Spleen (tissue), 11 donors: ENCODE measurements at regions not wholly inside any gene's neighbourhood (a gene's known extent, or its start where the extent isn't known, plus 50 kb on each side); places are given as distances from the start of the nearest gene placed in this dataset.

Source experiments
- DNase-seq: peaks from one replicate; pipeline ENCODE4 v3.0.0-alpha.2; 2020
- H3K27ac ChIP-seq, 8 donors: fragments of 200-600 bp; sonication (generic) in 7 of 8; 1 replicate in 4 of 8; 2 replicates in 4 of 8; pipeline versions ENCODE4 v1.5.0 to v1.8.0; 2016 to 2021; ENCODE audit warnings: inconsistent platforms in 4 of 8, mild to moderate bottlenecking in 4 of 8, moderate library complexity in 1 of 8
- H3K27me3 ChIP-seq, 7 donors: fragments of 200-600 bp; sonication (generic) in 6 of 7; replicated peaks in 1 of 7; 1 replicate in 4 of 7; 2 replicates in 3 of 7; pipeline versions ENCODE4 v1.5.0 to v1.8.0; 2016 to 2021; ENCODE audit warnings: inconsistent platforms in 3 of 7, mild to moderate bottlenecking in 1 of 7
- H3K36me3 ChIP-seq, 6 donors: fragments of 200-600 bp; sonication (generic) in 5 of 6; 1 replicate in 4 of 6; 2 replicates in 2 of 6; pipeline versions ENCODE4 v1.5.0 to v1.8.0; 2016 to 2021; ENCODE audit warnings: inconsistent platforms in 2 of 6
- H3K4me1 ChIP-seq, 6 donors: fragments of 200-600 bp; sonication (generic) in 5 of 6; 1 replicate in 3 of 6; 2 replicates in 3 of 6; pipeline versions ENCODE4 v1.5.0 to v1.8.0; 2016 to 2021; ENCODE audit warnings: inconsistent platforms in 3 of 6
- H3K4me3 ChIP-seq, 8 donors: fragments of 200-600 bp; sonication (generic) in 7 of 8; 1 replicate in 4 of 8; 2 replicates in 4 of 8; pipeline versions ENCODE4 v1.5.0 to v1.8.0; 2016 to 2021; ENCODE audit warnings: inconsistent platforms in 4 of 8, mild to moderate bottlenecking in 4 of 8, moderate library complexity in 2 of 8
- H3K9me3 ChIP-seq, 8 donors: fragments of 200-600 bp; sonication (generic) in 7 of 8; 1 replicate in 4 of 8; 2 replicates in 4 of 8; pipeline versions ENCODE4 v1.5.0 to v1.8.0; 2016 to 2021; ENCODE audit warnings: inconsistent platforms in 4 of 8
- POLR2A ChIP-seq, 3 donors: fragments of 450-650 bp; IDR thresholded peaks; one replicate each; pipeline ENCODE4 v1.5.1; 2017; ENCODE audit warnings: antibody characterized with exemption in 3 of 3, mild to moderate bottlenecking in 1 of 3
- POLR2AphosphoS5 ChIP-seq, 3 donors: sonication (generic); formaldehyde crosslinking; IDR thresholded peaks; one replicate each; pipeline ENCODE4 v1.5.1; 2017; ENCODE audit warnings: antibody characterized with exemption in 3 of 3
- WGBS, 5 donors: extraction: QIAGEN DNeasy Blood & Tissue Kit in 3 of 5; methylation state at CpG; one replicate each; pipeline versions ENCODE4 v1.1.5 to v1.1.7; 2013 to 2018; 5-methylcytosine and 5-hydroxymethylcytosine counted together
- intact Hi-C: fragments of 100-400 bp; cut with DNase I; formaldehyde crosslinking; loops from one replicate; pipeline ENCODE4 v1.15.0; 2023; ENCODE audit warnings: low total_unique reads
- TF ChIP-seq, protein P1 (sequence below), 11 experiments: fragments of 200-600 bp in 7 of 11; fragments of 450-650 bp in 4 of 11; sonication (generic) in 4 of 11; IDR thresholded peaks in 8 of 11; conservative IDR thresholded peaks in 3 of 11; 1 replicate in 7 of 11; 2 replicates in 4 of 11; pipeline versions ENCODE4 v1.4.0 to v1.8.0; 2016 to 2021; ENCODE audit warnings: antibody characterized with exemption in 11 of 11, inconsistent platforms in 4 of 11, mild to moderate bottlenecking in 1 of 11
- donor health status: healthy with polysubstance abuse.
- donor health status: DM: no; HTN: no; CAD: no; lungs with moderate emphysema.
- donor health status: DM: no; HTN: no; CAD: no.
- donor health status: Bipolar disorder and iron deficiency.
- donor health status: healthy.
- donor health status: DM: no; HTN: no; CAD: no.
- donor health status: DM: yes; HTN: yes; CAD: no.

DNA sequence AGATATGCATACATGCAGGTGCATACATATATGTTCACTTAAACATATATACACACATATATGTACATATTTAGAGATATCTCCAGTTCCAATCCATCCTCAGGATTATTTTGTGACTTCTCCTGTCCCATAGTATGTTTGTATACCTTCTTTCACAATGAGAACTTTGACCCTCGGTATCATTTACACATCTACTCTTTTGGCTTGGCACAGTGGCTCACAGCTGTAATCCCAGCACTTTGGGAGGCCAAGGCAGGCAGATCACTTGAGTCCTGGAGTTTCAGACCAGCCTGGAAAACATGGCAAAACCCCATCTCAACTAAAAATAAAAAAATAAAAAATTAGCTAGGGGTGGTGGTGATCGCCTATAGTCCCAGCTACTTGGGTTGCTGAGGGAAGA, 148.1 kb upstream of the CCL2 start:
- no peak for DNase-seq
- H3K4me1 ChIP-seq, result no peaks in the 10 kb centered on the region
- H3K9me3 ChIP-seq, result no peaks in the 10 kb centered on the region
- H3K36me3 ChIP-seq, result no peaks in the 10 kb centered on the region
- H3K4me3 ChIP-seq, result no peak overlapping the region
- TF ChIP-seq POLR2AphosphoS5 (IDR thresholded peaks at IDR 0.05) (no peak), POLR2A (IDR thresholded peaks at IDR 0.05) (no peak)
- TF ChIP-seq, protein P1, sequence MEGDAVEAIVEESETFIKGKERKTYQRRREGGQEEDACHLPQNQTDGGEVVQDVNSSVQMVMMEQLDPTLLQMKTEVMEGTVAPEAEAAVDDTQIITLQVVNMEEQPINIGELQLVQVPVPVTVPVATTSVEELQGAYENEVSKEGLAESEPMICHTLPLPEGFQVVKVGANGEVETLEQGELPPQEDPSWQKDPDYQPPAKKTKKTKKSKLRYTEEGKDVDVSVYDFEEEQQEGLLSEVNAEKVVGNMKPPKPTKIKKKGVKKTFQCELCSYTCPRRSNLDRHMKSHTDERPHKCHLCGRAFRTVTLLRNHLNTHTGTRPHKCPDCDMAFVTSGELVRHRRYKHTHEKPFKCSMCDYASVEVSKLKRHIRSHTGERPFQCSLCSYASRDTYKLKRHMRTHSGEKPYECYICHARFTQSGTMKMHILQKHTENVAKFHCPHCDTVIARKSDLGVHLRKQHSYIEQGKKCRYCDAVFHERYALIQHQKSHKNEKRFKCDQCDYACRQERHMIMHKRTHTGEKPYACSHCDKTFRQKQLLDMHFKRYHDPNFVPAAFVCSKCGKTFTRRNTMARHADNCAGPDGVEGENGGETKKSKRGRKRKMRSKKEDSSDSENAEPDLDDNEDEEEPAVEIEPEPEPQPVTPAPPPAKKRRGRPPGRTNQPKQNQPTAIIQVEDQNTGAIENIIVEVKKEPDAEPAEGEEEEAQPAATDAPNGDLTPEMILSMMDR (IDR thresholded peaks at IDR 0.05 in 8 of 11, conservative IDR thresholded peaks at IDR 0.05 in 3 of 11), result no peak
- intact Hi-C loops, result no loop called here
- 81 to 92% (median 84%) methylated on average over 2 of the region's 2 CpGs for WGBS, 5 donors
- peaks cover 0 to 47% (median 7%) of the 10 kb centered on the region in 7 donors for H3K27me3 ChIP-seq
- no peak overlapping the region for H3K27ac ChIP-seq

DNA sequence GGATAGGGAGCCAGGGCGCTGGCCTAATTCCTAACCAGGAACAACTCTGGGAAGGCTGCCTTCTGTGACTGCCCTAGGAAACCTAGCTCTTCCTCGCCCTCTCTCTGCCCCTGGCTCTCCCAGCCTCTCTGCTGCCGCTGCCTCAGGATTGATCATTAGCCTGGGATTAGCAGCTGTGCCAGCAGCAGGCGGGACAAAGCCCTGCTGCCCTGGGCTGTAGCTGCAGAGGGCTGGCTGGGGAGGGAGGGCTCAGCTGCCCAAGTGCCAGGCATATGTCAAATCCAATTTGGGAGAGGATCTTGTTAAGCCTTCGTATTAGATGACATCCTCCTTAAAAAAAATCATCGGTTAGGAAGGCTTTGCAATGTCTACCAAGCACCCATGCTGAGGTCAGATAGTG, 144.8 kb upstream of the CCL2 start:
- H3K27me3 ChIP-seq, result peaks cover 0 to 57% (median 7%) of the 10 kb centered on the region in 7 donors
- H3K9me3 ChIP-seq, result no peaks in the 10 kb centered on the region
- no peaks in the 10 kb centered on the region for H3K4me1 ChIP-seq
- no peak overlapping the region for H3K4me3 ChIP-seq
- no peak overlapping the region for H3K27ac ChIP-seq
- TF ChIP-seq, protein P1 (IDR thresholded peaks at IDR 0.05 in 8 of 11, conservative IDR thresholded peaks at IDR 0.05 in 3 of 11), result no peak
- no peak for TF ChIP-seq POLR2A (IDR thresholded peaks at IDR 0.05)
- TF ChIP-seq POLR2AphosphoS5 (IDR thresholded peaks at IDR 0.05), result no peak
- DNase-seq, result no peak
- WGBS, 5 donors, result 59 to 73% (median 67%) methylated on average over 5 to 6 of the region's 6 CpGs
- H3K36me3 ChIP-seq, result no peaks in the 10 kb centered on the region
- intact Hi-C loops, result no loop called here

DNA sequence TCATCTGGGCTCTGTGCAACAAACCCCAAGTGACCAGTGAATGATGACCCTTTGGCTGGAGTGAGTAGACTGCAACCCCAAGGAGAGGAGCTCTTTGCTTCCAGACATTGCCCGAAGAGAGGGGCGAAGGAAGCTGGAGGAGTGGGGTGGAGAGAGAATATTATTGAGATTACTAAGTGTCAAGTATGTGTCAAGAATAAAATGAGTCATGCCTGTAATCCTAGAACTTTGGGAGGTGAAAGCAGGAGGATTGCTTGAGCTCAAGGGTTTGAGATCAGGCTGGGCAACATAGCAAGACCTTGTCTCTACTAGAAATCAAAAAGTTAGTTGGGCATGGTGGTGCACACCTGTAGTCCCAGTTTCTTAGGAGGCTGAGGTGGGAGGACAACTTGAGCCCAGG, 142.0 kb upstream of the CCL2 start:
- Histone ChIP-seq H3K27ac (no peak overlapping the region), H3K36me3 (no peaks in the 10 kb centered on the region), H3K4me3 (no peak overlapping the region), H3K4me1 (no peaks in the 10 kb centered on the region), H3K9me3 (no peaks in the 10 kb centered on the region), H3K27me3 (peaks cover 0 to 42% (median 4%) of the 10 kb centered on the region in 7 donors)
- no peak for DNase-seq
- WGBS, 5 donors, result 69 to 92% (median 89%) methylated on average over 2 of the region's 2 CpGs
- intact Hi-C loops, result no loop called here
- TF ChIP-seq POLR2A (IDR thresholded peaks at IDR 0.05), result no peak
- TF ChIP-seq, protein P1 (IDR thresholded peaks at IDR 0.05 in 8 of 11, conservative IDR thresholded peaks at IDR 0.05 in 3 of 11), result no peak
- TF ChIP-seq POLR2AphosphoS5 (IDR thresholded peaks at IDR 0.05), result no peak

DNA sequence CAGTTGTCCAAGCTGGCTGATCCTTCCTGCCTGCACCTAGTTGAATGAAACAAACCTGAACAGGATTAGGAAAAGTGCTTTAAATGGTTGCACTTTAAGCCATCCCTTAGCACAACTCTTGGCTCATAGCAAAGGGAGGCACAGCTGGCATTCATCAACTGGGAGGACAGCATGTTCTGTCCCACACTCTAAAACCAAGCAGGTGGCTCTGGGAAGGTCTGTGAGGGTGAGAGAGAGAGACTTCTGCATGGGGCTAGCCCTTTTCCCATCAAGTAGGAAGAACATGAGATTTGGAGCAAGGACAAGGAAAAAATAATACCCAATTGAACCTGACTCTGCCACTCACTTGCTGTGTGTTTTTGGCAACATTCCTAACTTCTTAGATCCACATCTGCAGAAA, 140.9 kb upstream of the CCL2 start:
- H3K9me3 ChIP-seq, result no peaks in the 10 kb centered on the region
- H3K4me3 ChIP-seq, result no peak overlapping the region
- no peak overlapping the region for H3K27ac ChIP-seq
- intact Hi-C loops, result no loop called here
- peaks cover 0 to 44% (median 4%) of the 10 kb centered on the region in 7 donors for H3K27me3 ChIP-seq
- DNase-seq, result no peak
- H3K36me3 ChIP-seq, result no peaks in the 10 kb centered on the region
- H3K4me1 ChIP-seq, result no peaks in the 10 kb centered on the region
- TF ChIP-seq, protein P1 (IDR thresholded peaks at IDR 0.05 in 8 of 11, conservative IDR thresholded peaks at IDR 0.05 in 3 of 11), result no peak
- no peak for TF ChIP-seq POLR2AphosphoS5 (IDR thresholded peaks at IDR 0.05)
- TF ChIP-seq POLR2A (IDR thresholded peaks at IDR 0.05), result no peak
